ENCODE measurements at regions not wholly inside any gene's neighbourhood (a gene's known extent, or its start where the extent isn't known, plus 50 kb on each side); places are given as distances from the start of the nearest gene placed in this dataset.

- H3K4me3 ChIP-seq (ENCODE audit: low read length) = no peak overlapping the region
Observed at GRCh38 chr7:32428546-32428945, 61.6 kb downstream of the LSM5 start.

GRCh38 chr7:32427769-32428291 is 62.4 kb downstream of the LSM5 start:
- H3K4me3 ChIP-seq (ENCODE audit: low read length) = no peak overlapping the region
- TF ChIP-seq CTCF (conservative IDR thresholded peaks at IDR 0.05; ENCODE audit: low read length) = peak; percentile 49
- DNase-seq (ENCODE audit: low read depth) = peak; percentile 68

More at GRCh38 chr7:32428546-32428945, 61.6 kb downstream of the LSM5 start:
- no peak for DNase-seq (ENCODE audit: low read depth)
- no peak for TF ChIP-seq CTCF (conservative IDR thresholded peaks at IDR 0.05; ENCODE audit: low read length)

GRCh38 chr7:32416846-32417245 is 73.3 kb downstream of the LSM5 start:
- H3K4me3 ChIP-seq (ENCODE audit: low read length) = no peak overlapping the region
- no peak for DNase-seq (ENCODE audit: low read depth)
- TF ChIP-seq CTCF (conservative IDR thresholded peaks at IDR 0.05; ENCODE audit: low read length) = no peak

- no peak overlapping the region for H3K4me3 ChIP-seq (ENCODE audit: low read length)
- no peak for DNase-seq (ENCODE audit: low read depth)
- no peak for TF ChIP-seq CTCF (conservative IDR thresholded peaks at IDR 0.05; ENCODE audit: low read length)
Observed at GRCh38 chr7:32415936-32416335, 74.2 kb downstream of the LSM5 start.

- TF ChIP-seq CTCF (conservative IDR thresholded peaks at IDR 0.05; ENCODE audit: low read length) = no peak
- no peak for DNase-seq (ENCODE audit: low read depth)
Observed at GRCh38 chr7:32415519-32415918, 74.7 kb downstream of the LSM5 start.

GRCh38 chr7:32412471-32412870 is 77.7 kb downstream of the LSM5 start:
- no peak for DNase-seq (ENCODE audit: low read depth)
- TF ChIP-seq CTCF (conservative IDR thresholded peaks at IDR 0.05; ENCODE audit: low read length) = no peak
- H3K4me3 ChIP-seq (ENCODE audit: low read length) = no peak overlapping the region

More at GRCh38 chr7:32415519-32415918, 74.7 kb downstream of the LSM5 start:
- H3K4me3 ChIP-seq (ENCODE audit: low read length) = no peak overlapping the region

- no peak for TF ChIP-seq CTCF (conservative IDR thresholded peaks at IDR 0.05; ENCODE audit: low read length)
- H3K4me3 ChIP-seq (ENCODE audit: low read length) = no peak overlapping the region
- DNase-seq (ENCODE audit: low read depth) = no peak
Observed at GRCh38 chr7:32410545-32410944, 79.6 kb downstream of the LSM5 start.
